Prostate gland (tissue), 2 donors: ENCODE measurements at regions not wholly inside any gene's neighbourhood (a gene's known extent, or its start where the extent isn't known, plus 50 kb on each side); places are given as distances from the start of the nearest gene placed in this dataset.
A peak's percentile ranks its signal among the peaks of the same experiment; 100 is the strongest.

Source experiments
- DNase-seq: peaks from one replicate; pipeline ENCODE4 v3.0.0-alpha.2; 2019; ENCODE audit warnings: low spot score
- H3K27ac ChIP-seq, 2 donors: fragments of 200-600 bp; sonication (generic); 2 replicates each; pipeline ENCODE4 v1.5.1; 2017 to 2019
- H3K27me3 ChIP-seq: fragments of 200-600 bp; sonication (generic); replicated peaks from 2 replicates; pipeline ENCODE4 v1.5.1; 2019; ENCODE audit not compliant: insufficient read depth
- H3K36me3 ChIP-seq, 2 donors: fragments of 200-600 bp; sonication (generic); 1 replicate in 1 of 2; 2 replicates in 1 of 2; pipeline versions ENCODE4 v1.5.1 to v1.8.1; 2017 to 2019
- H3K4me1 ChIP-seq: fragments of 200-600 bp; sonication (generic); replicated peaks from 2 replicates; pipeline ENCODE4 v1.5.1; 2019
- H3K4me3 ChIP-seq, 2 donors: fragments of 200-600 bp; sonication (generic); 2 replicates each; pipeline ENCODE4 v1.5.1; 2017 to 2019
- H3K9me3 ChIP-seq: fragments of 200-600 bp; sonication (generic); 2 replicates; pipeline ENCODE4 v1.5.1; 2017
- CTCF ChIP-seq, 4 experiments: fragments of 200-600 bp in 2 of 4; fragments of 450-650 bp in 2 of 4; sonication (generic) in 2 of 4; IDR thresholded peaks; 1 replicate in 3 of 4; 2 replicates in 1 of 4; pipeline ENCODE4 v1.5.1; 2016 to 2019; ENCODE audit warnings: antibody characterized with exemption in 4 of 4, mild to moderate bottlenecking in 2 of 4, moderate library complexity in 2 of 4
- POLR2A ChIP-seq: fragments of 450-650 bp; IDR thresholded peaks from one replicate; pipeline ENCODE4 v1.6.1; 2016; ENCODE audit warnings: antibody characterized with exemption, mild to moderate bottlenecking
- POLR2AphosphoS5 ChIP-seq: sonication (generic); formaldehyde crosslinking; IDR thresholded peaks from one replicate; pipeline ENCODE4 v1.6.1; 2017; ENCODE audit warnings: antibody characterized with exemption
- WGBS: methylation state at CpG from one replicate; pipeline ENCODE4 v1.1.5; 2018; 5-methylcytosine and 5-hydroxymethylcytosine counted together
- intact Hi-C: fragments of 100-400 bp; cut with DNase I; formaldehyde crosslinking; loops from one replicate; pipeline ENCODE4 v1.14.2; 2022

- WGBS, result 8% methylated on average over 55 of the region's 82 CpGs
- H3K36me3 ChIP-seq, result no peaks in the 10 kb centered on the region
- H3K27me3 ChIP-seq, result peaks cover 16% of the 10 kb centered on the region
- TF ChIP-seq POLR2AphosphoS5 (no peak), CTCF (IDR thresholded peaks at IDR 0.05) (peak in 3 of 4 experiments; percentile 8 to 45 (median 23)), POLR2A (no peak)
- peaks cover 9% of the 10 kb centered on the region for H3K4me1 ChIP-seq
- intact Hi-C loops, result loop anchor here (5.0 kb wide), 1 partner anchor 177 kb away; no protein-coding TSS in a partner anchor
- H3K4me3 ChIP-seq, result peak overlapping the region; percentile 8 to 22
- peak overlapping the region in 1 of 2 donors; percentile 38 for H3K27ac ChIP-seq
- no peak for DNase-seq
- no peaks in the 10 kb centered on the region for H3K9me3 ChIP-seq
Observed at GRCh38 chr1:47709019-47709871, 271.4 kb downstream of the FOXD2 start.

GRCh38 chr1:47709872-47710231 is 272.0 kb downstream of the FOXD2 start:
- no peaks in the 10 kb centered on the region for H3K9me3 ChIP-seq
- TF ChIP-seq POLR2A (no peak), CTCF (IDR thresholded peaks at IDR 0.05) (no peak), POLR2AphosphoS5 (no peak)
- H3K36me3 ChIP-seq, result no peaks in the 10 kb centered on the region
- H3K4me1 ChIP-seq, result peaks cover 9% of the 10 kb centered on the region
- 3% methylated on average over 24 of the region's 25 CpGs for WGBS
- H3K27ac ChIP-seq, result peak overlapping the region in 1 of 2 donors; percentile 38
- intact Hi-C loops, result loop anchor here (2.0 to 5.0 kb wide), 2 partner anchors 178 to 273 kb away; no protein-coding TSS in a partner anchor
- peaks cover 16% of the 10 kb centered on the region for H3K27me3 ChIP-seq
- no peak for DNase-seq
- peak overlapping the region; percentile 8 to 22 for H3K4me3 ChIP-seq

GRCh38 chr1:47710329-47711071 is 272.7 kb downstream of the FOXD2 start:
- H3K4me1 ChIP-seq, result peaks cover 9% of the 10 kb centered on the region
- H3K4me3 ChIP-seq, result peak overlapping the region in 1 of 2 donors; percentile 22
- DNase-seq, result peak; percentile 63
- peak overlapping the region in 1 of 2 donors; percentile 38 for H3K27ac ChIP-seq
- no peaks in the 10 kb centered on the region for H3K36me3 ChIP-seq
- TF ChIP-seq CTCF (IDR thresholded peaks at IDR 0.05) (peak; percentile 90 to 98 (median 96)), POLR2AphosphoS5 (no peak)
- 3% methylated on average over 46 of the region's 46 CpGs for WGBS
- peaks cover 16% of the 10 kb centered on the region for H3K27me3 ChIP-seq
- no peaks in the 10 kb centered on the region for H3K9me3 ChIP-seq
- intact Hi-C loops, result loop anchor here (2.0 kb wide), 1 partner anchor 274 kb away; no protein-coding TSS in a partner anchor
